ENCODE measurements at regions not wholly inside any gene's neighbourhood (a gene's known extent, or its start where the extent isn't known, plus 50 kb on each side); places are given as distances from the start of the nearest gene placed in this dataset.
A peak's percentile ranks its signal among the peaks of the same experiment; 100 is the strongest.

DNA sequence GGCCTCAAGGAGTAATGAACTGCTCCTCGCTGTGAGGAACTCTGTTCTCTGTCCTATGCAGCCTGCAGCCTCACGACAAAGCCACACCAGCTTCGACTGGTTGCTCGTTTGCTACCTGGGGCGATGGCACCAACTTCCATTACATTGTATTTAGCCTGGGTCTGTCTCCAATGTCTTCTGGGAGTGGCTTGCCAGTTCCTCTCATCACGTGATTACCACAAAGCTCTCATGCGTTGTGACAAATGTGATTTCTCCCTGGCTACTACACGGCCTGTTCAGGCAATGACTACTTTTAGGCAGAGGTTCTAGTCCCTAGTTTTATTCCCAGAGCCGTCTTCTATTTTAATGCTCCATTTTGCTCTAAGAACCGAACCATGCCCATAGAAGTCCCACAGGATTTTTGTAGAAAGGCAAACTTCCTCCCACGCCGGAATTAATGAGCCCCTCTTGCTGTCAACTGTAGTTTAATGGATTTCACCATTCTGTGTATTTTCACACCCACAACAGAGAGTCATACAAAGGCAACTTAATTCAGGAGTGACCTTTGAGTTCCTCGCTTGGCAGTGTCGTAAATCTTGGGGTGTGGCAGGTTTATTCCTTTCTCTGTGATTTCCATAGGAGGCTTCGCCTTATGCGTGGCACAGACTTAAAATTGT is 351.9 kb downstream of the EFNB2 start:
- no peak overlapping the region for H3K4me3 ChIP-seq (replicated peaks in 1 of 2; ENCODE audit: low read depth in 2 of 2, low read length in 2 of 2)
- no peak for DNase-seq (ENCODE audit: low read depth in 2 of 2)
- TF ChIP-seq, protein P1, sequence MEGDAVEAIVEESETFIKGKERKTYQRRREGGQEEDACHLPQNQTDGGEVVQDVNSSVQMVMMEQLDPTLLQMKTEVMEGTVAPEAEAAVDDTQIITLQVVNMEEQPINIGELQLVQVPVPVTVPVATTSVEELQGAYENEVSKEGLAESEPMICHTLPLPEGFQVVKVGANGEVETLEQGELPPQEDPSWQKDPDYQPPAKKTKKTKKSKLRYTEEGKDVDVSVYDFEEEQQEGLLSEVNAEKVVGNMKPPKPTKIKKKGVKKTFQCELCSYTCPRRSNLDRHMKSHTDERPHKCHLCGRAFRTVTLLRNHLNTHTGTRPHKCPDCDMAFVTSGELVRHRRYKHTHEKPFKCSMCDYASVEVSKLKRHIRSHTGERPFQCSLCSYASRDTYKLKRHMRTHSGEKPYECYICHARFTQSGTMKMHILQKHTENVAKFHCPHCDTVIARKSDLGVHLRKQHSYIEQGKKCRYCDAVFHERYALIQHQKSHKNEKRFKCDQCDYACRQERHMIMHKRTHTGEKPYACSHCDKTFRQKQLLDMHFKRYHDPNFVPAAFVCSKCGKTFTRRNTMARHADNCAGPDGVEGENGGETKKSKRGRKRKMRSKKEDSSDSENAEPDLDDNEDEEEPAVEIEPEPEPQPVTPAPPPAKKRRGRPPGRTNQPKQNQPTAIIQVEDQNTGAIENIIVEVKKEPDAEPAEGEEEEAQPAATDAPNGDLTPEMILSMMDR (IDR thresholded peaks at IDR 0.05; ENCODE audit: low read depth, low read length), result no peak

DNA sequence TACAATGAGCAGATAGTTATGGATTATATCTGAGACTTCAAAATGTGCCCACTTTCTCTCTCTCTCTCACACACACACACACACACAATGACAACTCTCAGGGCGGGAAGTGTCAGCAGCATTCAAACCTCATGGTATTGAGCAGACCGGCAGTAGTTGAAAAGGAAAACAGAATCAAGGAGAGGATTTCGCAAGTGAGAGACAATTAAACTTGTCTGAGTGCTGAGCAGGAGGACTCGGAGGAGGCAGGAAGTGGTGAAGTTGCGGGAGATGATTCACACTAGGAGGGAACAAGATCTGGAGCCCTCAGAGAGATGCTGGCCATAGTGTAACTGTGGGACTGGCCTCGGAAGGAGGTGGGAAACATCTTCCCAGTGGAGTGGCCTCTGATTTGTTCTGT is 353.1 kb downstream of the EFNB2 start:
- H3K4me3 ChIP-seq (replicated peaks in 1 of 2; ENCODE audit: low read depth in 2 of 2, low read length in 2 of 2), result no peak overlapping the region
- TF ChIP-seq, protein P1 (IDR thresholded peaks at IDR 0.05; ENCODE audit: low read depth, low read length), result no peak
- DNase-seq (ENCODE audit: low read depth in 2 of 2), result peak; percentile 80 to 93

DNA sequence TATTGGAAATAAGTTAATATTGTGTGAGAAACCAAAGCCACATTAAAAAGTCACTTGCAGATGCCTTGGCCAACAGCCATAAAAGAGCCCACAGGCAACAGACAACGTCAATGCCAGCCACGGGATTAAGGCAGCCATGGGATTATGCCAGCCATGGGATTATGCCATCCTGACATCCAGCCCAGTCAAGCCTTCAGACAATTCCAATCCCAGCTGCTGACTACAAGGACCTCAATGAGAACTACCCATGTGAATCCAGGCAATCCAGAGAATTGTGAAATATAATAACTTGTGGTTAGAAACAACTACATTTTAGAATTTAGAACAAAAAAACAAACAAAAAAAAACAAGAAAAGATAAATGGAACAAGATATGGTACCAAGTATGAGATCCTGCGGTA is 356.6 kb downstream of the EFNB2 start:
- no peak overlapping the region for H3K4me3 ChIP-seq (replicated peaks in 1 of 2; ENCODE audit: low read depth in 2 of 2, low read length in 2 of 2)
- peak; percentile 13 to 20 for DNase-seq (ENCODE audit: low read depth in 2 of 2)
- TF ChIP-seq, protein P1 (IDR thresholded peaks at IDR 0.05; ENCODE audit: low read depth, low read length), result no peak

DNA sequence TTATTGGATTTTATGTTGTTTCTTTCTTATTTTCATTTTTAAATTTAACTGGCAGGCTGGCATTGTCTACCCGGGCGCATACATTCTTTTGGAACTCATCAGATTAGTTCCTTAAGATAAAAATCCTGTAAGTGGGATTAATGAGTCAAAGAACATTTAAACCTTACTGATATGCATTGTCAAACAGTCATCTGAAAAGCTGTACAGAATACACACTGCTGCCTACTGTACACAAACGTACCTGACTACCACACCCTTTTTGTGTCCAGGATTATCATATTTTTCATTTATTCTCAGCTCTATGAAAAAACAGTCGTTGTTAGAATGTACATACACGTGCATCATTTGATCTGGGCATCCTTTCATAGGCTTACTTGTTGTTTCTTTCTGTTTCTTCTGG is 358.3 kb downstream of the EFNB2 start:
- no peak for DNase-seq (ENCODE audit: low read depth in 2 of 2)
- TF ChIP-seq, protein P1 (IDR thresholded peaks at IDR 0.05; ENCODE audit: low read depth, low read length), result no peak
- no peak overlapping the region for H3K4me3 ChIP-seq (replicated peaks in 1 of 2; ENCODE audit: low read depth in 2 of 2, low read length in 2 of 2)

DNA sequence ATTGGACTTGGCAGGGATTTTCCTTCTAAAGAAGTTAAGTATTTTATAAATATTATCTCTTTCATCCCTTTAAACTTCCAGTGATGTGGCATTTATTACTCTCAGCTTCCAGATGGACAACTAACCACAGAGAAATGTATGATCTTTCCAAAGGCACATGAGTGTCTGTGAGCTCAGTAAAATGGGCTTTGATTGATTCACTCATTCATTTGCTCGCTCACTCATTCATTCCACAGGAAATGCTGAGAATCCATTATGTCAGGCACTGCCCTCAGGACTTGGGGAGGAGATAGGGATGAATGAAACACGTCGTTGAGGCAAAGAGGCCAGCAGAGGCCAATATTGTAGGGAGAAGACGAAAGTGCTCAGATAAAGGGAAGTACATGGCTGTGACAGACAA is 359.3 kb downstream of the EFNB2 start:
- TF ChIP-seq, protein P1 (IDR thresholded peaks at IDR 0.05; ENCODE audit: low read depth, low read length), result no peak
- no peak overlapping the region for H3K4me3 ChIP-seq (replicated peaks in 1 of 2; ENCODE audit: low read depth in 2 of 2, low read length in 2 of 2)
- DNase-seq (ENCODE audit: low read depth in 2 of 2), result peak; percentile 12 to 33

DNA sequence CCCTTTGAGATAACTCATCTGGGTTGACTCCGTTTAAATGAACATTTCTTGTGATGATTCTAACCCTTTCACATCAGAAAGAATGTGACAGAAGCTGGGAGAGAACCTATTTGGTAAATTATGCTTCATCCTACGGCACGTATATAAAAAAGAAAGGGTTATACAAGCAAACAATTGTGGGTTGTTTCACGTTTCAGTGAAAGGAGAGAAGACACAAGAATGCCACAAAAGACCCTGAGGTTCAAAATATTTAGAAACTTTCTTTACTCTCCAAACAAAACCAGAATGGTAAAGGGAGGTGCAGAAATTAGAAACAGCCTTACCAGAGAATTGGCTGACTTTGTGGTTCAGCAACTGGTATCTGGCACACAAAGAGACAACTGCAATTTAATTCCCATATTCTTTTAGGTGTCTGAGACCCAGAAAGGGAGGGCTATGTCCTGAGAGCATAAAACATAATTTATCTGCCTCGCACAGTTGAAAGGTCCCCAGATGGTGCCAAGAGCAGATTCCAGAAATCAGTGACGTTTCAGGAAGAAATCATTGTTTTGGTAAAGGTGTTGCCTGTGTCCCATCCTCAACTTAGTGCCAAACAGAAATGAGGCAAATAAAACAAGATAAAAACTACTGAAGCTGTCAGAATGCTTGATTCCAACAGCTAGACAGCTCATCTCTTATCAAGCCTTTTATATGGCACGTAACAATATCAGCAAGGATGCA is 361.4 kb downstream of the EFNB2 start:
- no peak for DNase-seq (ENCODE audit: low read depth in 2 of 2)
- no peak overlapping the region for H3K4me3 ChIP-seq (replicated peaks in 1 of 2; ENCODE audit: low read depth in 2 of 2, low read length in 2 of 2)
- TF ChIP-seq, protein P1 (IDR thresholded peaks at IDR 0.05; ENCODE audit: low read depth, low read length), result no peak
